Neural progenitor cell (in vitro differentiated cells): ENCODE measurements at regions not wholly inside any gene's neighbourhood (a gene's known extent, or its start where the extent isn't known, plus 50 kb on each side); places are given as distances from the start of the nearest gene placed in this dataset.

Experiments used
- DNase-seq: peaks from one replicate; pipeline ENCODE4 v3.0.0-alpha.2; 2016; ENCODE audit warnings: low spot score
- H2AFZ ChIP-seq: fragments of 200-600 bp; sonication (generic); replicated peaks from 2 replicates; pipeline ENCODE4 v1.6.1; 2016; ENCODE audit warnings: antibody characterized with exemption
- H3F3A ChIP-seq: fragments of 200-600 bp; sonication (generic); 2 replicates; pipeline ENCODE4 v1.6.1; 2016; ENCODE audit warnings: antibody characterized with exemption, low read depth
- H3K27ac ChIP-seq: fragments of 200-600 bp; sonication (generic); 2 replicates; pipeline ENCODE4 v1.5.1; 2016; ENCODE audit warnings: mild to moderate bottlenecking
- H3K27me3 ChIP-seq: fragments of 200-600 bp; sonication (generic); 2 replicates; pipeline ENCODE4 v1.6.1; 2016; ENCODE audit warnings: mild to moderate bottlenecking, moderate library complexity
- H3K36me3 ChIP-seq: fragments of 200-600 bp; sonication (generic); 2 replicates; pipeline ENCODE4 v1.5.1; 2016
- H3K4me1 ChIP-seq: fragments of 200-600 bp; sonication (generic); 2 replicates; pipeline ENCODE4 v1.6.1; 2016; ENCODE audit warnings: mixed run types
- H3K4me2 ChIP-seq: fragments of 200-600 bp; sonication (generic); 2 replicates; pipeline ENCODE4 v1.6.1; 2016
- H3K4me3 ChIP-seq: fragments of 200-600 bp; sonication (generic); 2 replicates; pipeline ENCODE4 v1.5.1; 2016
- H3K79me2 ChIP-seq: fragments of 200-600 bp; sonication (generic); 2 replicates; pipeline ENCODE4 v1.6.1; 2016; ENCODE audit warnings: low read depth
- H3K9ac ChIP-seq: fragments of 200-600 bp; sonication (generic); 2 replicates; pipeline ENCODE4 v1.6.1; 2016
- H3K9me3 ChIP-seq: fragments of 200-600 bp; sonication (generic); 2 replicates; pipeline ENCODE4 v1.5.1; 2016; ENCODE audit warnings: low read depth
- H4K20me1 ChIP-seq: fragments of 200-600 bp; sonication (generic); 2 replicates; pipeline ENCODE4 v1.6.1; 2016; ENCODE audit warnings: low read depth
- H3K27ac Mint-ChIP-seq: 3 replicates; pipeline ENCODE4 v1.8.0; 2021; ENCODE audit warnings: mixed read lengths
- H3K27me3 Mint-ChIP-seq: 2 replicates; pipeline ENCODE4 v1.8.0; 2022; ENCODE audit warnings: low read depth, mild to moderate bottlenecking, inconsistent platforms, moderate library complexity, mixed read lengths; ENCODE audit not compliant: insufficient read depth
- H3K36me3 Mint-ChIP-seq: 3 replicates; pipeline ENCODE4 v1.8.0; 2021; ENCODE audit warnings: mixed read lengths
- H3K4me1 Mint-ChIP-seq: 3 replicates; pipeline ENCODE4 v1.8.0; 2021; ENCODE audit warnings: mixed read lengths
- H3K4me3 Mint-ChIP-seq: 3 replicates; pipeline ENCODE4 v1.8.0; 2021; ENCODE audit warnings: mild to moderate bottlenecking, moderate library complexity, mixed read lengths
- H3K9me3 Mint-ChIP-seq: 3 replicates; pipeline ENCODE4 v1.8.0; 2020; ENCODE audit warnings: mixed read lengths
- EZH2 ChIP-seq: fragments of 200-600 bp; sonication (generic); IDR thresholded peaks from 2 replicates; pipeline ENCODE4 v1.6.1; 2017; ENCODE audit warnings: antibody characterized with exemption, mild to moderate bottlenecking, moderate library complexity
- EZH2phosphoT487 ChIP-seq: fragments of 200-600 bp; sonication (generic); IDR thresholded peaks from 2 replicates; pipeline ENCODE4 v1.6.1; 2017; ENCODE audit warnings: antibody characterized with exemption
- TF ChIP-seq, protein P1 (sequence below): fragments of 200-600 bp; sonication (generic); IDR thresholded peaks from 2 replicates; pipeline ENCODE4 v1.5.1; 2017; ENCODE audit warnings: antibody characterized with exemption, mild to moderate bottlenecking

- DNase-seq: peak; percentile 22
- no peak overlapping the region for H3K4me3 ChIP-seq
- no peaks in the 10 kb centered on the region for H3F3A ChIP-seq
- H3K9me3 Mint-ChIP-seq: peaks cover 6% of the 10 kb centered on the region
- H3K4me3 Mint-ChIP-seq: no peak overlapping the region
- H3K27ac Mint-ChIP-seq: no peak overlapping the region
- H3K27me3 Mint-ChIP-seq: peaks cover 14% of the 10 kb centered on the region
- H3K36me3 ChIP-seq: no peaks in the 10 kb centered on the region
- peak overlapping the region; percentile 68 for H2AFZ ChIP-seq
- no peaks in the 10 kb centered on the region for H3K36me3 Mint-ChIP-seq
- TF ChIP-seq, protein P1, sequence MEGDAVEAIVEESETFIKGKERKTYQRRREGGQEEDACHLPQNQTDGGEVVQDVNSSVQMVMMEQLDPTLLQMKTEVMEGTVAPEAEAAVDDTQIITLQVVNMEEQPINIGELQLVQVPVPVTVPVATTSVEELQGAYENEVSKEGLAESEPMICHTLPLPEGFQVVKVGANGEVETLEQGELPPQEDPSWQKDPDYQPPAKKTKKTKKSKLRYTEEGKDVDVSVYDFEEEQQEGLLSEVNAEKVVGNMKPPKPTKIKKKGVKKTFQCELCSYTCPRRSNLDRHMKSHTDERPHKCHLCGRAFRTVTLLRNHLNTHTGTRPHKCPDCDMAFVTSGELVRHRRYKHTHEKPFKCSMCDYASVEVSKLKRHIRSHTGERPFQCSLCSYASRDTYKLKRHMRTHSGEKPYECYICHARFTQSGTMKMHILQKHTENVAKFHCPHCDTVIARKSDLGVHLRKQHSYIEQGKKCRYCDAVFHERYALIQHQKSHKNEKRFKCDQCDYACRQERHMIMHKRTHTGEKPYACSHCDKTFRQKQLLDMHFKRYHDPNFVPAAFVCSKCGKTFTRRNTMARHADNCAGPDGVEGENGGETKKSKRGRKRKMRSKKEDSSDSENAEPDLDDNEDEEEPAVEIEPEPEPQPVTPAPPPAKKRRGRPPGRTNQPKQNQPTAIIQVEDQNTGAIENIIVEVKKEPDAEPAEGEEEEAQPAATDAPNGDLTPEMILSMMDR: no peak
- TF ChIP-seq EZH2phosphoT487 (no peak), EZH2 (no peak)
- peaks cover 7% of the 10 kb centered on the region for H3K4me1 ChIP-seq
- H3K27me3 ChIP-seq: no peaks in the 10 kb centered on the region
- H3K9ac ChIP-seq: no peak overlapping the region
- no peaks in the 10 kb centered on the region for H3K9me3 ChIP-seq
- H3K27ac ChIP-seq: no peak overlapping the region
- peaks cover 5% of the 10 kb centered on the region for H3K4me1 Mint-ChIP-seq
- H3K4me2 ChIP-seq: no peak overlapping the region
- no peaks in the 10 kb centered on the region for H4K20me1 ChIP-seq
- no peaks in the 10 kb centered on the region for H3K79me2 ChIP-seq
These were observed 1712.4 kb upstream of the TENM3 start for GRCh38 chr4:180530787-180531186.

DNA sequence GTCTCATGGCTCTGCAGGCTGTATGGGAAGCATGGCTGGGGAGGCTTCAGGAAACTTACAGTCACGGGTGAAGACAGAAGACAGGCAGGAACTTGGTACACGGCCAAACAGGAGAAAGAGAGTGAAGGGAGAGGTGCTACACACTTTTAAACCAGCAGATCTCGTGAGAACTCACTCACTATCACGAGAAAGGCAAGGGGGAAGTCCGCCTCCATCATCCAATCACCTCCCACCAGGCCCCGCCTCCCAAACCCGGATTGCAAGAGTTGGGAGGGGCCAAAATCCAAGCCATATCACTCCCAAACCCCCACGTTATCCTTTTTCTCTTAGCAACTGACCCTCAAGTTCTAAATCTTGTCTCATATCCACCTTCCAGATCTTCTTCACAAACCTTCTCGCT is 1710.5 kb upstream of the TENM3 start:
- Mint-ChIP-seq H3K36me3 (no peaks in the 10 kb centered on the region), H3K9me3 (peaks cover 6% of the 10 kb centered on the region), H3K27me3 (peaks cover 12% of the 10 kb centered on the region), H3K4me1 (peaks cover 5% of the 10 kb centered on the region), H3K27ac (no peak overlapping the region), H3K4me3 (no peak overlapping the region)
- Histone ChIP-seq H3K36me3 (no peaks in the 10 kb centered on the region), H3K27me3 (no peaks in the 10 kb centered on the region), H3K9ac (no peak overlapping the region), H2AFZ (no peak overlapping the region), H3F3A (no peaks in the 10 kb centered on the region), H3K4me3 (no peak overlapping the region), H3K9me3 (no peaks in the 10 kb centered on the region), H4K20me1 (no peaks in the 10 kb centered on the region), H3K4me1 (peaks cover 7% of the 10 kb centered on the region), H3K4me2 (no peak overlapping the region), H3K79me2 (no peaks in the 10 kb centered on the region), H3K27ac (no peak overlapping the region)
- no peak for TF ChIP-seq EZH2phosphoT487
- TF ChIP-seq EZH2: no peak
- TF ChIP-seq, protein P1: no peak
- no peak for DNase-seq

- H4K20me1 ChIP-seq: no peaks in the 10 kb centered on the region
- no peak overlapping the region for H3K27ac ChIP-seq
- DNase-seq: no peak
- no peaks in the 10 kb centered on the region for H3K27me3 Mint-ChIP-seq
- H3K4me2 ChIP-seq: no peak overlapping the region
- H3F3A ChIP-seq: peaks cover 8% of the 10 kb centered on the region
- H3K79me2 ChIP-seq: no peaks in the 10 kb centered on the region
- no peaks in the 10 kb centered on the region for H3K36me3 Mint-ChIP-seq
- H3K4me1 ChIP-seq: peaks cover 40% of the 10 kb centered on the region
- H3K9me3 ChIP-seq: no peaks in the 10 kb centered on the region
- peaks cover 19% of the 10 kb centered on the region for H3K4me1 Mint-ChIP-seq
- H3K4me3 ChIP-seq: no peak overlapping the region
- no peak for TF ChIP-seq EZH2phosphoT487
- TF ChIP-seq EZH2: no peak
- TF ChIP-seq, protein P1: no peak
- no peaks in the 10 kb centered on the region for H3K9me3 Mint-ChIP-seq
- no peak overlapping the region for H3K4me3 Mint-ChIP-seq
- no peak overlapping the region for H3K9ac ChIP-seq
- H2AFZ ChIP-seq: peak overlapping the region; percentile 82
- H3K36me3 ChIP-seq: no peaks in the 10 kb centered on the region
- H3K27ac Mint-ChIP-seq: no peak overlapping the region
- H3K27me3 ChIP-seq: no peaks in the 10 kb centered on the region
These were observed 1704.7 kb upstream of the TENM3 start for GRCh38 chr4:180538384-180539057.
